ENCODE measurements at regions not wholly inside any gene's neighbourhood (a gene's known extent, or its start where the extent isn't known, plus 50 kb on each side); places are given as distances from the start of the nearest gene placed in this dataset.

GRCh38 chr3:28114893-28115292 is 126.5 kb upstream of the CMC1 start (continued):
- TF ChIP-seq ZNF704 (CRISPR knock-in tag; IDR thresholded peaks at IDR 0.05; ENCODE audit: borderline replicate concordance) (no peak), GPN1 (CRISPR knock-in tag; IDR thresholded peaks at IDR 0.05; ENCODE audit: borderline replicate concordance) (no peak), SKI (IDR thresholded peaks at IDR 0.05; ENCODE audit: partially characterized antibody) (peak; percentile 58), RAD51 (IDR thresholded peaks at IDR 0.05; ENCODE audit: borderline replicate concordance) (peak; percentile 70; the same call in 1 of the 2 replicates), ZNF564 (CRISPR knock-in tag; IDR thresholded peaks at IDR 0.05) (0 out of 2 replicates have a peak, but pooled peaks have one; percentile 59), ZNF234 (CRISPR knock-in tag; conservative IDR thresholded peaks at IDR 0.05) (no peak), PBX2 (CRISPR knock-in tag; IDR thresholded peaks at IDR 0.05) (peak; percentile 84), ZNF280B (CRISPR knock-in tag; IDR thresholded peaks at IDR 0.05; ENCODE audit: borderline replicate concordance) (no peak), ZNF33B (CRISPR knock-in tag; IDR thresholded peaks at IDR 0.05) (no peak), NCOA2 (CRISPR knock-in tag; IDR thresholded peaks at IDR 0.05) (peak; percentile 95), HCFC1 (IDR thresholded peaks at IDR 0.05; ENCODE audit: low read depth, low read length) (no peak), ZFP37 (CRISPR knock-in tag; IDR thresholded peaks at IDR 0.05; ENCODE audit: borderline replicate concordance) (0 out of 2 replicates have a peak, but pooled peaks have one; percentile 73), ZNF629 (CRISPR knock-in tag; conservative IDR thresholded peaks at IDR 0.05) (no peak), HOXD1 (CRISPR knock-in tag; IDR thresholded peaks at IDR 0.05) (peak; percentile 83; the same call in 1 of the 2 replicates), HBP1 (CRISPR knock-in tag; IDR thresholded peaks at IDR 0.05; ENCODE audit: low read depth) (peak; percentile 79; the same call in 1 of the 2 replicates)
- TF ChIP-seq, protein P1, sequence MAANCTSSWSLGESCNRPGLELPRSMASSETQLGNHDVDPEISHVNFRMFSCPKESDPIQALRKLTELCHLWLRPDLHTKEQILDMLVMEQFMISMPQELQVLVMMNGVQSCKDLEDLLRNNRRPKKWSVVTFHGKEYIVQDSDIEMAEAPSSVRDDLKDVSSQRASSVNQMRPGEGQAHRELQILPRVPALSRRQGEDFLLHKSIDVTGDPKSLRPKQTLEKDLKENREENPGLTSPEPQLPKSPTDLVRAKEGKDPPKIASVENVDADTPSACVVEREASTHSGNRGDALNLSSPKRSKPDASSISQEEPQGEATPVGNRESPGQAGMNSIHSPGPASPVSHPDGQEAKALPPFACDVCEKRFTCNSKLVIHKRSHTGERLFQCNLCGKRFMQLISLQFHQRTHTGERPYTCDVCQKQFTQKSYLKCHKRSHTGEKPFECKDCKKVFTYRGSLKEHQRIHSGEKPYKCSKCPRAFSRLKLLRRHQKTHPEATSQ (CRISPR knock-in tag; IDR thresholded peaks at IDR 0.05; ENCODE audit: borderline replicate concordance): no peak; the same call in 1 of the 2 replicates
- TF ChIP-seq, protein P2, sequence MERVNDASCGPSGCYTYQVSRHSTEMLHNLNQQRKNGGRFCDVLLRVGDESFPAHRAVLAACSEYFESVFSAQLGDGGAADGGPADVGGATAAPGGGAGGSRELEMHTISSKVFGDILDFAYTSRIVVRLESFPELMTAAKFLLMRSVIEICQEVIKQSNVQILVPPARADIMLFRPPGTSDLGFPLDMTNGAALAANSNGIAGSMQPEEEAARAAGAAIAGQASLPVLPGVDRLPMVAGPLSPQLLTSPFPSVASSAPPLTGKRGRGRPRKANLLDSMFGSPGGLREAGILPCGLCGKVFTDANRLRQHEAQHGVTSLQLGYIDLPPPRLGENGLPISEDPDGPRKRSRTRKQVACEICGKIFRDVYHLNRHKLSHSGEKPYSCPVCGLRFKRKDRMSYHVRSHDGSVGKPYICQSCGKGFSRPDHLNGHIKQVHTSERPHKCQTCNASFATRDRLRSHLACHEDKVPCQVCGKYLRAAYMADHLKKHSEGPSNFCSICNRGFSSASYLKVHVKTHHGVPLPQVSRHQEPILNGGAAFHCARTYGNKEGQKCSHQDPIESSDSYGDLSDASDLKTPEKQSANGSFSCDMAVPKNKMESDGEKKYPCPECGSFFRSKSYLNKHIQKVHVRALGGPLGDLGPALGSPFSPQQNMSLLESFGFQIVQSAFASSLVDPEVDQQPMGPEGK (CRISPR knock-in tag; IDR thresholded peaks at IDR 0.05): peak; percentile 63
- TF ChIP-seq, protein P3, sequence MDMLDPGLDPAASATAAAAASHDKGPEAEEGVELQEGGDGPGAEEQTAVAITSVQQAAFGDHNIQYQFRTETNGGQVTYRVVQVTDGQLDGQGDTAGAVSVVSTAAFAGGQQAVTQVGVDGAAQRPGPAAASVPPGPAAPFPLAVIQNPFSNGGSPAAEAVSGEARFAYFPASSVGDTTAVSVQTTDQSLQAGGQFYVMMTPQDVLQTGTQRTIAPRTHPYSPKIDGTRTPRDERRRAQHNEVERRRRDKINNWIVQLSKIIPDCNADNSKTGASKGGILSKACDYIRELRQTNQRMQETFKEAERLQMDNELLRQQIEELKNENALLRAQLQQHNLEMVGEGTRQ (IDR thresholded peaks at IDR 0.05; ENCODE audit: low read depth, low read length): peak; percentile 72
- TF ChIP-seq, protein P3 (CRISPR knock-in tag; IDR thresholded peaks at IDR 0.05; ENCODE audit: borderline replicate concordance): peak; percentile 88; the same call in 1 of the 2 replicates

Data from HepG2 (cell line).